ENCODE measurements at regions not wholly inside any gene's neighbourhood (a gene's known extent, or its start where the extent isn't known, plus 50 kb on each side); places are given as distances from the start of the nearest gene placed in this dataset.

DNA sequence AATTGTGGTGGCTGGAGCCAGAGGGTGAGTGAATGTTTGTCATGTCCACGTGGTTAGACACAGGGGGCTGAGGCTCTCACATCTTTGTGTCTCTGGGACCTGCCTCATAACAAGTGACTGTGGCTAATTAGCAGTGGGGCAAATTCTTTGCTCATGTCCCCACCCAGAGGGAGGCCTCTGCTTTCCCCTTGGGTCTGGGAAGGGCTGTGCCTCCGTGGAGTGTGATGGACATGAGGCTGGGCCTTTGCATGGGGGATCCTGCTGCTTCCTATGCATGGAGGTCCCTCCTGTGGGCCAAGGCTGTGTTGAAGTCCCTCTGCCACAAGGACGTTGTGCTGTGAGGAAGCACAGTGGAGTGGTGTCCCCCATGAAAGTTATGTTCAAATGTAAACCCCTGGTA, 327.4 kb upstream of the SHH start:
- DNase-seq (ENCODE audit: low read depth) (no peak), FAIRE-seq (no peak)
- Histone ChIP-seq H3K4me3 (ENCODE audit: low read depth, low read length) (no peak overlapping the region), H3K27me3 (ENCODE audit: control insufficient read depth, insufficient read depth, low read length) (no peaks in the 10 kb centered on the region), H3K36me3 (ENCODE audit: control insufficient read depth, insufficient read depth, low read length) (no peaks in the 10 kb centered on the region)
- TF ChIP-seq, protein P1, sequence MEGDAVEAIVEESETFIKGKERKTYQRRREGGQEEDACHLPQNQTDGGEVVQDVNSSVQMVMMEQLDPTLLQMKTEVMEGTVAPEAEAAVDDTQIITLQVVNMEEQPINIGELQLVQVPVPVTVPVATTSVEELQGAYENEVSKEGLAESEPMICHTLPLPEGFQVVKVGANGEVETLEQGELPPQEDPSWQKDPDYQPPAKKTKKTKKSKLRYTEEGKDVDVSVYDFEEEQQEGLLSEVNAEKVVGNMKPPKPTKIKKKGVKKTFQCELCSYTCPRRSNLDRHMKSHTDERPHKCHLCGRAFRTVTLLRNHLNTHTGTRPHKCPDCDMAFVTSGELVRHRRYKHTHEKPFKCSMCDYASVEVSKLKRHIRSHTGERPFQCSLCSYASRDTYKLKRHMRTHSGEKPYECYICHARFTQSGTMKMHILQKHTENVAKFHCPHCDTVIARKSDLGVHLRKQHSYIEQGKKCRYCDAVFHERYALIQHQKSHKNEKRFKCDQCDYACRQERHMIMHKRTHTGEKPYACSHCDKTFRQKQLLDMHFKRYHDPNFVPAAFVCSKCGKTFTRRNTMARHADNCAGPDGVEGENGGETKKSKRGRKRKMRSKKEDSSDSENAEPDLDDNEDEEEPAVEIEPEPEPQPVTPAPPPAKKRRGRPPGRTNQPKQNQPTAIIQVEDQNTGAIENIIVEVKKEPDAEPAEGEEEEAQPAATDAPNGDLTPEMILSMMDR (IDR thresholded peaks at IDR 0.05; ENCODE audit: insufficient read depth, low read length, severe bottlenecking) = no peak

- Histone ChIP-seq H3K4me3 (ENCODE audit: low read depth, low read length) (no peak overlapping the region), H3K36me3 (ENCODE audit: control insufficient read depth, insufficient read depth, low read length) (no peaks in the 10 kb centered on the region), H3K27me3 (ENCODE audit: control insufficient read depth, insufficient read depth, low read length) (no peaks in the 10 kb centered on the region)
- DNase-seq (ENCODE audit: low read depth) = no peak
- FAIRE-seq = no peak
- TF ChIP-seq, protein P1 (IDR thresholded peaks at IDR 0.05; ENCODE audit: insufficient read depth, low read length, severe bottlenecking) = no peak
Measured at GRCh38 chr7:156139112-156139511, 326.8 kb upstream of the SHH start.

DNA sequence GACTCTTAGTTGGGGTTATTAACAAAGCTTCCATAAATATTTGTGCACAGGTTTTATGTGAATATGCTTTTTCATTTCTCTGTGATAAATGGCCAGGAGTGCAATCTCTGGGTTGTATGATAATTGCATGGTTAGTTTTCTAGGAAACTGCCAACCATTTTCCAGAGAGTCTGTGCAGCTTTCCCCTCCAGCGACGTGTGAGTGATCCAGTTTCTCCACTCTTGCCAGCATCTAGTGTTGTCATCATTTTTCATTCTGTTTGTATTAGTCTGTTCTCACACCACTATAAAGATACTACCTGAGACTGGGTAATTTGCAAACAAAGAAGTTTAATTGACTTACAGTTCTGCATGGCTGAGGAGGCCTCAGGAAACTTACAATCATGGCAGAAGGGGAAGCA, 319.6 kb upstream of the SHH start:
- Histone ChIP-seq H3K4me3 (ENCODE audit: low read depth, low read length) (no peak overlapping the region), H3K27me3 (ENCODE audit: control insufficient read depth, insufficient read depth, low read length) (no peaks in the 10 kb centered on the region), H3K36me3 (ENCODE audit: control insufficient read depth, insufficient read depth, low read length) (no peaks in the 10 kb centered on the region)
- no peak for FAIRE-seq
- DNase-seq (ENCODE audit: low read depth) = peak; percentile 0
- TF ChIP-seq, protein P1 (IDR thresholded peaks at IDR 0.05; ENCODE audit: insufficient read depth, low read length, severe bottlenecking) = no peak

GRCh38 chr7:156129522-156129921, 317.3 kb upstream of the SHH start:
- Histone ChIP-seq H3K27me3 (ENCODE audit: control insufficient read depth, insufficient read depth, low read length) (no peaks in the 10 kb centered on the region), H3K36me3 (ENCODE audit: control insufficient read depth, insufficient read depth, low read length) (no peaks in the 10 kb centered on the region), H3K4me3 (ENCODE audit: low read depth, low read length) (no peak overlapping the region)
- FAIRE-seq = no peak
- DNase-seq (ENCODE audit: low read depth) = no peak
- TF ChIP-seq, protein P1 (IDR thresholded peaks at IDR 0.05; ENCODE audit: insufficient read depth, low read length, severe bottlenecking) = no peak

DNA sequence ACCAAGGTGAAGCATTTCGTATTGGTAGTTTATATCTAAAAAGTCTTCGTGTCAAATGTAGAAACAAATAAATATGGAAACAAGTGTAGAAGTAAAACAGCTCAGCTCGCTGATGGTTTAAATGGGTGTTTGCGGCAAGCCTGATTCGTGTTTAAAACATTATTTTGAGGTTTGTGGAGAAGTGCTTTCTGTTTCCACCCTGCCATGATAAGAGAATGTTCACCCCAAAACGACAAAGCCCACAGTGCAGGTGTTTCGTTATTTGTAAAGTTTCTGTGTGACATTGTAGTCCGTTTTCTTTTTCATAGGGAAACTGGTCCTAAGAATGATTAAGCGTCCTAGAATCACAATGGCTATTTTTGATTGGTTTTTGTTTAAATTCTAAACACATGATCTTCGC, 316.2 kb upstream of the SHH start:
- H3K4me3 ChIP-seq (ENCODE audit: low read depth, low read length) = no peak overlapping the region
- TF ChIP-seq, protein P1 (IDR thresholded peaks at IDR 0.05; ENCODE audit: insufficient read depth, low read length, severe bottlenecking) = no peak
- no peak for FAIRE-seq
- no peak for DNase-seq (ENCODE audit: low read depth)
- no peaks in the 10 kb centered on the region for H3K36me3 ChIP-seq (ENCODE audit: control insufficient read depth, insufficient read depth, low read length)
- no peaks in the 10 kb centered on the region for H3K27me3 ChIP-seq (ENCODE audit: control insufficient read depth, insufficient read depth, low read length)

Data from bronchial epithelial cell (primary cell).